ENCODE measurements at regions not wholly inside any gene's neighbourhood (a gene's known extent, or its start where the extent isn't known, plus 50 kb on each side); places are given as distances from the start of the nearest gene placed in this dataset.

DNA sequence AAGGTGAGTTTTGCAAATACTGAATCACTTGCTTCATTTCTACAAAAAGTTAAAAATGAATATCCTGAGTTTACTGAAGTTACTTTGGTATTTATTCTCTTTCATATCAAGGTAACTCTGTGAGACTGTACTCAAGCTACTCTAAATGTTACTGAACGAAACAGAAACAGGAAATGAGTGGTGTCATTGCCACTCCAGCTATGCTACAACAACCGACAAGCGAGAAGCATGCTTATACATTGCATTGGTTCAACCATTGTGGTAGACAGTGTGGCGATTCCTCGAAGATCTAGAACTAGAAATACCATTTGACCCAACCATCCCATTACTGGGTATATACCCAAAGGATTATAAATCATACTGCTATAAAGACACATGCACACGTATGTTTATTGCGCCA, 313.2 kb upstream of the THBS1 start:
- H3K27ac ChIP-seq (ENCODE audit: low read length), result no peak overlapping the region
- no peak overlapping the region for H3K4me3 ChIP-seq (ENCODE audit: low read length)
- no peaks in the 10 kb centered on the region for H3K27me3 ChIP-seq (ENCODE audit: low read length)
- no peak for DNase-seq
- H2AFZ ChIP-seq (ENCODE audit: low read length), result no peak overlapping the region
- no peaks in the 10 kb centered on the region for H3K9me2 ChIP-seq (replicated peaks; ENCODE audit: insufficient read depth, low read length)
- H4K20me1 ChIP-seq (ENCODE audit: insufficient read depth, low read depth, low read length), result no peaks in the 10 kb centered on the region
- no peaks in the 10 kb centered on the region for H3K36me3 ChIP-seq (ENCODE audit: insufficient read depth, low read length)
- H3K79me2 ChIP-seq (ENCODE audit: low read length), result no peaks in the 10 kb centered on the region
- H3K9me3 ChIP-seq (ENCODE audit: low read length), result no peaks in the 10 kb centered on the region
- no peaks in the 10 kb centered on the region for H3K4me1 ChIP-seq (ENCODE audit: low read length)
- H3K4me2 ChIP-seq (ENCODE audit: low read depth, low read length, poor library complexity, severe bottlenecking), result no peak overlapping the region
- H3K9ac ChIP-seq (ENCODE audit: low read length), result no peak overlapping the region

DNA sequence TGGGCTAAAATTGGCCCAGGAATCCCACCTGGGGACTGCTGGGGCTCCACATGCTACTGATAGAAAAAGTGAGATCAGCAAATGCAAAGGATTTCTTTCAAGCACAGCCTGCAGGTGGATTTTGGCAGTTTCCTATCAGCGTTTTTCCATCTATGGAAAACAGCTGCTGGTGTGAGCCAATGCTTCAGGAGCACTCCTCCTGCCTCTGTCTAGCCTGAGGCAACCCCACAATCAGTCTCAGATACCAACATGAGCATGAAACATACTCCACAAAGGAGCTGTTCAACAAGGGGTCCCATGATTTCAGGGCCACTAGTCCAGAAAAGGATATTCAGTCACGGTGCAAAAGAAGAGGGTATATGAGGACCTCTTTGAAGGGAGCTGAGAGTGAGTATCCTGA, 311.5 kb upstream of the THBS1 start:
- Histone ChIP-seq H3K4me2 (ENCODE audit: low read depth, low read length, poor library complexity, severe bottlenecking) (no peak overlapping the region), H3K36me3 (ENCODE audit: insufficient read depth, low read length) (no peaks in the 10 kb centered on the region), H3K9me3 (ENCODE audit: low read length) (no peaks in the 10 kb centered on the region), H4K20me1 (ENCODE audit: insufficient read depth, low read depth, low read length) (no peaks in the 10 kb centered on the region), H3K9me2 (replicated peaks; ENCODE audit: insufficient read depth, low read length) (no peaks in the 10 kb centered on the region), H2AFZ (ENCODE audit: low read length) (no peak overlapping the region), H3K79me2 (ENCODE audit: low read length) (no peaks in the 10 kb centered on the region), H3K27me3 (ENCODE audit: low read length) (no peaks in the 10 kb centered on the region), H3K27ac (ENCODE audit: low read length) (no peak overlapping the region), H3K9ac (ENCODE audit: low read length) (no peak overlapping the region), H3K4me1 (ENCODE audit: low read length) (no peaks in the 10 kb centered on the region), H3K4me3 (ENCODE audit: low read length) (no peak overlapping the region)
- DNase-seq, result no peak

DNA sequence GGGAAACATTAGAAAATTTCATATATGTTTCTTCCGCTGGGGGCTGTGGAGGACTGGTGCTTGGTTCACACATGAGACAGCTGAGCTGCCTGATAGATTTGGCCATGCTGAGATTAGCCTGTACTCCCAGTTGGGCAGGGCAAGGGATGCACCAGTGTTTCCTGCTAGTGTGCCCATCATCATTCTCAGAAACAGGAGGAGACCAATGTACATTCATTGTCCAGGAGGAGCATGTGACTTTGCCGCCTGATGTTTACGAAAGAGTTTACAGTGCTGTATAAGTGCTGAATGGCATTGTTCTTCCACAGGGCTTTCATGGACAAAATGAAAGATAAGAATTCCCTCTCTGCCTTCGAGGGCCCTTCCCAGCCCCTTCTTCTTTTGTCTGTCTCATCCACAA, 311.1 kb upstream of the THBS1 start:
- Histone ChIP-seq H3K9ac (ENCODE audit: low read length) (no peak overlapping the region), H3K9me3 (ENCODE audit: low read length) (no peaks in the 10 kb centered on the region), H3K4me1 (ENCODE audit: low read length) (no peaks in the 10 kb centered on the region), H3K27ac (ENCODE audit: low read length) (no peak overlapping the region), H3K4me3 (ENCODE audit: low read length) (no peak overlapping the region), H3K4me2 (ENCODE audit: low read depth, low read length, poor library complexity, severe bottlenecking) (no peak overlapping the region), H4K20me1 (ENCODE audit: insufficient read depth, low read depth, low read length) (no peaks in the 10 kb centered on the region), H3K36me3 (ENCODE audit: insufficient read depth, low read length) (no peaks in the 10 kb centered on the region), H3K79me2 (ENCODE audit: low read length) (no peaks in the 10 kb centered on the region), H3K27me3 (ENCODE audit: low read length) (no peaks in the 10 kb centered on the region), H2AFZ (ENCODE audit: low read length) (no peak overlapping the region), H3K9me2 (replicated peaks; ENCODE audit: insufficient read depth, low read length) (no peaks in the 10 kb centered on the region)
- DNase-seq, result no peak

DNA sequence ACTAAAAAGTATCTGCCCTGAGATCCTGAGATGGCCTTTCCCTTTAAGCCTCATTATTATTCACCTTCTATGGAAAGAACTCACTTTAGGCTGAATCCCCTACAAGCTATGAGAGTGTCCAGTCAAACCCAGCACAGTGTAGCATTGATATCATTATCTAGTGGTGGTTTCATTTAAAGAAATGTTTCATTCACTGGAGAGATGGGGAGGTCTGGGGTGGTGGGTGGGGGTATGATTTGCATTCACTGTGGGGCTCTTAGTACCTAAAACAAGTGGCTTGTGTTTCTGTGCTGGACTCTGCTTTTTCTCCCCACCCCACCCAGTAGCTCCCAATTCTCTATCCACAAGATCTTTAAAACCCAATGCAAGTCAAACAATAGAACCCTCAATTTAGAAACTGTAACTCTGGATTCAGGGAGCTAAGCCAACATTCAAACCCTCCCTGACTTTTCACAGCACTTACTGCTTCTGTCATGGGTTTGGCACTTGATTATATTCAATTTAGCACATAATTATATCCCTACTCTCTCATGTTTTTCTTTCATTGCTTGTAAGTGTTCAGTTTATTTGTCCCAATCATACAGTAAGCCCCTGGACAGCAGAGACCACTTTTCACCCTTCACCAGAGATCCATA, 310.5 kb upstream of the THBS1 start:
- Histone ChIP-seq H3K36me3 (ENCODE audit: insufficient read depth, low read length) (no peaks in the 10 kb centered on the region), H3K4me2 (ENCODE audit: low read depth, low read length, poor library complexity, severe bottlenecking) (no peak overlapping the region), H3K4me1 (ENCODE audit: low read length) (no peaks in the 10 kb centered on the region), H3K27me3 (ENCODE audit: low read length) (no peaks in the 10 kb centered on the region), H3K79me2 (ENCODE audit: low read length) (no peaks in the 10 kb centered on the region), H3K9me2 (replicated peaks; ENCODE audit: insufficient read depth, low read length) (no peaks in the 10 kb centered on the region), H3K9me3 (ENCODE audit: low read length) (no peaks in the 10 kb centered on the region), H2AFZ (ENCODE audit: low read length) (no peak overlapping the region), H3K27ac (ENCODE audit: low read length) (no peak overlapping the region), H4K20me1 (ENCODE audit: insufficient read depth, low read depth, low read length) (no peaks in the 10 kb centered on the region), H3K9ac (ENCODE audit: low read length) (no peak overlapping the region), H3K4me3 (ENCODE audit: low read length) (no peak overlapping the region)
- DNase-seq, result no peak

DNA sequence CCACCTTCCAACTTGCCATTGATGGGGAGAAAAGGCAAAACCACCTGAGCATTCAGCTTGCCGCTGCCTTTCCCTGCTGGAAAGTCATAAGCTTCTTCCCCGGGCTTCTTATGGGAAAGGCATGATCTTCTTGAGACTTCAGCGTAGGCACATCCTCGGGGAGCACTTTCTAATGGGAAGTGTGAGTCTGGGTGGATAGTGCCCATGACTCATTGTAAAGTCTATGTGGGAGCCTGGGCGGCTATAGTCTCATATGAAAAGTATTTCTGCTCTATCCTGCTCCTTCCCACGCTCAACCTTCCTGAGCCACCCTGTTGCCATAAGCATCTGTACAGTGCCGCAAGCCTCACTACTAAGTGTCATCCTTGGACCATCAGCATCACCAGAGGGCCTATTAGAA, 309.9 kb upstream of the THBS1 start:
- H2AFZ ChIP-seq (ENCODE audit: low read length), result no peak overlapping the region
- H3K9me3 ChIP-seq (ENCODE audit: low read length), result no peaks in the 10 kb centered on the region
- no peak overlapping the region for H3K4me2 ChIP-seq (ENCODE audit: low read depth, low read length, poor library complexity, severe bottlenecking)
- no peaks in the 10 kb centered on the region for H3K9me2 ChIP-seq (replicated peaks; ENCODE audit: insufficient read depth, low read length)
- no peaks in the 10 kb centered on the region for H3K27me3 ChIP-seq (ENCODE audit: low read length)
- H3K79me2 ChIP-seq (ENCODE audit: low read length), result no peaks in the 10 kb centered on the region
- no peaks in the 10 kb centered on the region for H3K4me1 ChIP-seq (ENCODE audit: low read length)
- no peak overlapping the region for H3K9ac ChIP-seq (ENCODE audit: low read length)
- no peak for DNase-seq
- no peak overlapping the region for H3K4me3 ChIP-seq (ENCODE audit: low read length)
- no peak overlapping the region for H3K27ac ChIP-seq (ENCODE audit: low read length)
- no peaks in the 10 kb centered on the region for H4K20me1 ChIP-seq (ENCODE audit: insufficient read depth, low read depth, low read length)
- no peaks in the 10 kb centered on the region for H3K36me3 ChIP-seq (ENCODE audit: insufficient read depth, low read length)

DNA sequence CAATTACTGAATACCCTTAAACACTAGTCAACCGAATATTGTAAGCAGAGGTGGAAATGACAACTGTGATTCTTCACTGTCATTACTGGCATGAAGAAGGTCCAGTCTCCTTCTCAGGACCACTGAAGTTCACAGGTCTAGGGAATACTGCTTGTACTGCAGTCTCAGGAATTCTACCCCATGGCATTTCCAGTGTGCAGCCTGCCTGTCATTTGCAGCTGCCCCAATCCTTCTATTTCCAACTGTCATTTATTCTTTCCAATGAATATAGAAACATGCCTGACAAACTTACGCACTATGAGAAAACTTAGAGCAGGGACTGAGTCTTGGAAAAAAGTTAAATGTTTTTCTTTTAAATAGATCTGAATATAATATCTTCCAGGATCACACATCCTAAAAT, 308.0 kb upstream of the THBS1 start:
- Histone ChIP-seq H3K27me3 (ENCODE audit: low read length) (no peaks in the 10 kb centered on the region), H3K36me3 (ENCODE audit: insufficient read depth, low read length) (no peaks in the 10 kb centered on the region), H3K79me2 (ENCODE audit: low read length) (no peaks in the 10 kb centered on the region), H4K20me1 (ENCODE audit: insufficient read depth, low read depth, low read length) (no peaks in the 10 kb centered on the region), H3K27ac (ENCODE audit: low read length) (no peak overlapping the region), H3K9me2 (replicated peaks; ENCODE audit: insufficient read depth, low read length) (no peaks in the 10 kb centered on the region), H2AFZ (ENCODE audit: low read length) (no peak overlapping the region), H3K9ac (ENCODE audit: low read length) (no peak overlapping the region), H3K4me1 (ENCODE audit: low read length) (no peaks in the 10 kb centered on the region), H3K4me2 (ENCODE audit: low read depth, low read length, poor library complexity, severe bottlenecking) (no peak overlapping the region), H3K4me3 (ENCODE audit: low read length) (no peak overlapping the region), H3K9me3 (ENCODE audit: low read length) (no peaks in the 10 kb centered on the region)
- DNase-seq, result no peak

DNA sequence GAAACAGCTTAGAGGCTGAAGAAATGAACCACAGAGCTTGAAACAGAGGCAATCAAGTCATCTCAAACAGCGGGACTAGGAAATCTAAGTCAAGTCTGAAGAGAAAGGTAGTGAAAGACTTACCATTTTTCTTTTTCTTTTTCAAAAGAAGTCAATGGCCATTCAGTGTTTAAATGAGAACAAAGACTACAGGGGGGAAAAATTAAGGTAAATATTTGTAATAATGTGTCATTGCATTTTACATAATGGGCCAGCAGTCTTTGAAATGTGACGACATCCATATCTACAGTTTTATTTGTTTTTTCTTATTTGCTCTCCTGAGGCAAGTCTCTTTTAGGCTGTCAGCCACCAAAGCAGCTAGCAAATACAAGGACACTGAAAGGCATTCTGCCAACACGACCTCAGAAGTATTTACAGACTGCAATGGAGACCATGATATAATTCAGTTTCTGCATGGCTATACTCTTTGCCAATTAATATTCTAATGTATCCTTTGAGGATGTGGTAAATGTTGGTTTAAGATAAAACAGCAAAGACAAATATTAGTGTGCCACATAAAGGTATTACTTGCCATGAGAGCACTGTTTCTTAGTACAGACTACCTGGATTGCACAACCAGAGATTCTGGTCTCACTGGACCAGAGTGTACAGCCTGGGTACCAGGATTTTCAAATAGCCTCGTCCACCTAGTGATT, 307.0 kb upstream of the THBS1 start:
- H3K9me3 ChIP-seq (ENCODE audit: low read length), result no peaks in the 10 kb centered on the region
- H3K9me2 ChIP-seq (replicated peaks; ENCODE audit: insufficient read depth, low read length), result no peaks in the 10 kb centered on the region
- H4K20me1 ChIP-seq (ENCODE audit: insufficient read depth, low read depth, low read length), result no peaks in the 10 kb centered on the region
- no peaks in the 10 kb centered on the region for H3K79me2 ChIP-seq (ENCODE audit: low read length)
- H2AFZ ChIP-seq (ENCODE audit: low read length), result no peak overlapping the region
- H3K4me2 ChIP-seq (ENCODE audit: low read depth, low read length, poor library complexity, severe bottlenecking), result no peak overlapping the region
- no peaks in the 10 kb centered on the region for H3K36me3 ChIP-seq (ENCODE audit: insufficient read depth, low read length)
- no peaks in the 10 kb centered on the region for H3K4me1 ChIP-seq (ENCODE audit: low read length)
- H3K4me3 ChIP-seq (ENCODE audit: low read length), result no peak overlapping the region
- no peak overlapping the region for H3K27ac ChIP-seq (ENCODE audit: low read length)
- DNase-seq, result no peak
- H3K9ac ChIP-seq (ENCODE audit: low read length), result no peak overlapping the region
- H3K27me3 ChIP-seq (ENCODE audit: low read length), result no peaks in the 10 kb centered on the region

DNA sequence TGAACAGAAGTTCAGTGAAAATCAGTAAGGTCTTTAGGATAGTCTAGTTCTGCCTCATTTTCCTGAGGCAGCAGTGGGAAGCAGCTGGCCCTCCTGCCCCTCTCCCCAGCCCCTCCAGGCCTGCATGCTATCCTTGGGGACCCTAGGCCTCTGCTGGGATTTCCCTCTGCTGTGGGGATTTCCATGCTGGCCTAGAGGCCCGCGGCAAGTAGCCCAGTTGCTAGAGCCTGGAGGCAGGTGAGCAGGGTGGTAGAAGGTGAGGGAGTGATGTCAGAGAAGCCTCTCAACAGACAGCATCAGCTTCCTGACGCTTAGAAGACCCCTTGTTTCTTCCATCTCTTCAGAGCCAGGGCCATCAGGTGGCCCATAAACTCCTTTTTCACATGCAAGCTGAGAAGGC, 305.8 kb upstream of the THBS1 start:
- Histone ChIP-seq H3K9ac (ENCODE audit: low read length) (no peak overlapping the region), H3K27ac (ENCODE audit: low read length) (no peak overlapping the region), H3K27me3 (ENCODE audit: low read length) (no peaks in the 10 kb centered on the region), H3K4me1 (ENCODE audit: low read length) (no peaks in the 10 kb centered on the region), H4K20me1 (ENCODE audit: insufficient read depth, low read depth, low read length) (no peaks in the 10 kb centered on the region), H3K4me2 (ENCODE audit: low read depth, low read length, poor library complexity, severe bottlenecking) (no peak overlapping the region), H3K9me2 (replicated peaks; ENCODE audit: insufficient read depth, low read length) (no peaks in the 10 kb centered on the region), H2AFZ (ENCODE audit: low read length) (no peak overlapping the region), H3K36me3 (ENCODE audit: insufficient read depth, low read length) (no peaks in the 10 kb centered on the region), H3K4me3 (ENCODE audit: low read length) (no peak overlapping the region), H3K9me3 (ENCODE audit: low read length) (no peaks in the 10 kb centered on the region), H3K79me2 (ENCODE audit: low read length) (no peaks in the 10 kb centered on the region)
- no peak for DNase-seq

Data from Karpas-422 (cell line).